Astrocyte (in vitro differentiated cells and primary cell): ENCODE measurements at regions not wholly inside any gene's neighbourhood (a gene's known extent, or its start where the extent isn't known, plus 50 kb on each side); places are given as distances from the start of the nearest gene placed in this dataset.

ENCODE experiments used
- DNase-seq: peaks from one replicate; pipeline ENCODE4 v3.0.0-alpha.2; 2010; ENCODE audit warnings: low read depth
- FAIRE-seq: peaks from 2 replicates; lab custom pipeline; 2011; peaks lifted over from hg19 to GRCh38; lab: Jason Lieb, UNC
- H2AFZ ChIP-seq: 2 replicates; pipeline ENCODE4 v1.6.0; 2012; ENCODE audit warnings: low read depth, low read length, inconsistent platforms
- H3K27ac ChIP-seq: 2 replicates; pipeline ENCODE4 v1.5.1; 2011; ENCODE audit warnings: low read depth, low read length, inconsistent platforms
- H3K27me3 ChIP-seq: 2 replicates; pipeline ENCODE4 v1.6.0; 2011; ENCODE audit warnings: low read length, inconsistent platforms; ENCODE audit not compliant: insufficient read depth
- H3K36me3 ChIP-seq: 2 replicates; pipeline ENCODE4 v1.5.1; 2011; ENCODE audit warnings: low read length, inconsistent platforms; ENCODE audit not compliant: insufficient read depth
- H3K4me1 ChIP-seq: 2 replicates; pipeline ENCODE4 v1.5.1; 2011; ENCODE audit warnings: low read length, inconsistent platforms; ENCODE audit not compliant: insufficient read depth
- H3K4me2 ChIP-seq: 2 replicates; pipeline ENCODE4 v1.6.0; 2012; ENCODE audit warnings: low read length, inconsistent platforms
- H3K4me3 ChIP-seq: 2 replicates; pipeline ENCODE4 v1.5.1; 2011; ENCODE audit warnings: low read depth, mild to moderate bottlenecking, low read length, inconsistent platforms; ENCODE audit not compliant: insufficient read depth
- H3K79me2 ChIP-seq: 2 replicates; pipeline ENCODE4 v1.6.0; 2012; ENCODE audit warnings: mild to moderate bottlenecking, low read length, inconsistent platforms; ENCODE audit not compliant: insufficient read depth
- H3K9ac ChIP-seq: 2 replicates; pipeline ENCODE4 v1.6.0; 2012; ENCODE audit warnings: mild to moderate bottlenecking, low read length, inconsistent platforms
- H3K9me3 ChIP-seq: 2 replicates; pipeline ENCODE4 v1.5.1; 2012; ENCODE audit warnings: low read depth, mild to moderate bottlenecking, low read length, inconsistent platforms; ENCODE audit not compliant: insufficient read depth
- H4K20me1 ChIP-seq: 2 replicates; pipeline ENCODE4 v1.6.0; 2012; ENCODE audit warnings: low read length, inconsistent platforms; ENCODE audit not compliant: insufficient read depth
- H3K27ac Mint-ChIP-seq: one replicate; pipeline ENCODE4 v1.8.0; 2021; ENCODE audit warnings: mild to moderate bottlenecking, mixed read lengths; ENCODE audit not compliant: unreplicated experiment
- H3K27me3 Mint-ChIP-seq: one replicate; pipeline ENCODE4 v1.8.0; 2021; ENCODE audit warnings: low read depth, mixed read lengths; ENCODE audit not compliant: unreplicated experiment
- H3K36me3 Mint-ChIP-seq: one replicate; pipeline ENCODE4 v1.8.0; 2021; ENCODE audit warnings: low read depth, mixed read lengths; ENCODE audit not compliant: unreplicated experiment
- H3K4me1 Mint-ChIP-seq: one replicate; pipeline ENCODE4 v1.8.0; 2021; ENCODE audit warnings: low read depth, mixed read lengths; ENCODE audit not compliant: unreplicated experiment
- H3K4me3 Mint-ChIP-seq: one replicate; pipeline ENCODE4 v1.8.0; 2021; ENCODE audit warnings: mild to moderate bottlenecking, moderate library complexity, mixed read lengths; ENCODE audit not compliant: unreplicated experiment
- H3K9me3 Mint-ChIP-seq: one replicate; pipeline ENCODE4 v1.8.0; 2021; ENCODE audit warnings: mild to moderate bottlenecking, mixed read lengths; ENCODE audit not compliant: unreplicated experiment
- EZH2 ChIP-seq: IDR thresholded peaks from 2 replicates; pipeline ENCODE4 v1.6.1; 2012; ENCODE audit warnings: mild to moderate bottlenecking, low read length, inconsistent platforms; ENCODE audit not compliant: insufficient read depth
- TF ChIP-seq, protein P1 (sequence below): IDR thresholded peaks from 2 replicates; pipeline ENCODE4 v1.5.1; 2011; ENCODE audit warnings: low read depth, mild to moderate bottlenecking, inconsistent platforms, low read length, moderate library complexity; ENCODE audit not compliant: insufficient read depth

DNA sequence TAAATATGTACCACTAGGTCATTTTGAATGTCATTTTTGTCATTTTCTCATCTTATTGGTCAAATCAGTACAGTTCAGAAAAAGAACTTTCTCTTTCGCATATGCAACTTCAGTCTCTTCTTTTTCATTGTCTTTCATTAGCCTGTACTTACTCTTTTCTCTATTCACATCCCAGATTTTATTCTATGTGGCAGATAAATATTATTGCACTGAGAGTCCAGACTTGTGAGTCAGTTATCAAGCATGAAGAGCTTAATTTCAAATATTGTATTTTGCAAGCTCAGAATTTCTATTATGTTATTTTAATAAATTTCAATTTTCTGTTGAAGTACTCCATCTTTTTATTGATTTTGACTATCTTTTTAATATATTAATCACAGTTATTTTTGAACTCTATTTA, 105.2 kb upstream of the PALMD start:
- Mint-ChIP-seq H3K27ac (no peak overlapping the region), H3K4me1 (peaks cover 8% of the 10 kb centered on the region), H3K9me3 (peaks cover 6% of the 10 kb centered on the region), H3K27me3 (no peaks in the 10 kb centered on the region), H3K36me3 (no peaks in the 10 kb centered on the region), H3K4me3 (no peak overlapping the region)
- Histone ChIP-seq H3K4me3 (no peak overlapping the region), H3K27ac (no peak overlapping the region), H3K79me2 (no peaks in the 10 kb centered on the region), H4K20me1 (no peaks in the 10 kb centered on the region), H3K4me2 (no peak overlapping the region), H3K4me1 (no peaks in the 10 kb centered on the region), H3K9me3 (no peaks in the 10 kb centered on the region), H3K36me3 (no peaks in the 10 kb centered on the region), H3K27me3 (no peaks in the 10 kb centered on the region), H3K9ac (no peak overlapping the region), H2AFZ (no peak overlapping the region)
- FAIRE-seq (no peak), DNase-seq (no peak)
- no peak for TF ChIP-seq EZH2

- H3K79me2 ChIP-seq = no peaks in the 10 kb centered on the region
- Mint-ChIP-seq H3K4me3 (no peak overlapping the region), H3K9me3 (no peaks in the 10 kb centered on the region), H3K36me3 (no peaks in the 10 kb centered on the region), H3K4me1 (peaks cover 23% of the 10 kb centered on the region), H3K27me3 (no peaks in the 10 kb centered on the region), H3K27ac (no peak overlapping the region)
- no peak overlapping the region for H3K9ac ChIP-seq
- H2AFZ ChIP-seq = no peak overlapping the region
- no peak overlapping the region for H3K27ac ChIP-seq
- H4K20me1 ChIP-seq = no peaks in the 10 kb centered on the region
- no peaks in the 10 kb centered on the region for H3K36me3 ChIP-seq
- no peak overlapping the region for H3K4me2 ChIP-seq
- DNase-seq = peak; percentile 60
- H3K27me3 ChIP-seq = no peaks in the 10 kb centered on the region
- FAIRE-seq = no peak
- TF ChIP-seq EZH2 = no peak
- TF ChIP-seq, protein P1, sequence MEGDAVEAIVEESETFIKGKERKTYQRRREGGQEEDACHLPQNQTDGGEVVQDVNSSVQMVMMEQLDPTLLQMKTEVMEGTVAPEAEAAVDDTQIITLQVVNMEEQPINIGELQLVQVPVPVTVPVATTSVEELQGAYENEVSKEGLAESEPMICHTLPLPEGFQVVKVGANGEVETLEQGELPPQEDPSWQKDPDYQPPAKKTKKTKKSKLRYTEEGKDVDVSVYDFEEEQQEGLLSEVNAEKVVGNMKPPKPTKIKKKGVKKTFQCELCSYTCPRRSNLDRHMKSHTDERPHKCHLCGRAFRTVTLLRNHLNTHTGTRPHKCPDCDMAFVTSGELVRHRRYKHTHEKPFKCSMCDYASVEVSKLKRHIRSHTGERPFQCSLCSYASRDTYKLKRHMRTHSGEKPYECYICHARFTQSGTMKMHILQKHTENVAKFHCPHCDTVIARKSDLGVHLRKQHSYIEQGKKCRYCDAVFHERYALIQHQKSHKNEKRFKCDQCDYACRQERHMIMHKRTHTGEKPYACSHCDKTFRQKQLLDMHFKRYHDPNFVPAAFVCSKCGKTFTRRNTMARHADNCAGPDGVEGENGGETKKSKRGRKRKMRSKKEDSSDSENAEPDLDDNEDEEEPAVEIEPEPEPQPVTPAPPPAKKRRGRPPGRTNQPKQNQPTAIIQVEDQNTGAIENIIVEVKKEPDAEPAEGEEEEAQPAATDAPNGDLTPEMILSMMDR = no peak
- no peaks in the 10 kb centered on the region for H3K9me3 ChIP-seq
- no peak overlapping the region for H3K4me3 ChIP-seq
- H3K4me1 ChIP-seq = peaks cover 5% of the 10 kb centered on the region
Measured at GRCh38 chr1:99544328-99544727, 101.6 kb upstream of the PALMD start.

DNA sequence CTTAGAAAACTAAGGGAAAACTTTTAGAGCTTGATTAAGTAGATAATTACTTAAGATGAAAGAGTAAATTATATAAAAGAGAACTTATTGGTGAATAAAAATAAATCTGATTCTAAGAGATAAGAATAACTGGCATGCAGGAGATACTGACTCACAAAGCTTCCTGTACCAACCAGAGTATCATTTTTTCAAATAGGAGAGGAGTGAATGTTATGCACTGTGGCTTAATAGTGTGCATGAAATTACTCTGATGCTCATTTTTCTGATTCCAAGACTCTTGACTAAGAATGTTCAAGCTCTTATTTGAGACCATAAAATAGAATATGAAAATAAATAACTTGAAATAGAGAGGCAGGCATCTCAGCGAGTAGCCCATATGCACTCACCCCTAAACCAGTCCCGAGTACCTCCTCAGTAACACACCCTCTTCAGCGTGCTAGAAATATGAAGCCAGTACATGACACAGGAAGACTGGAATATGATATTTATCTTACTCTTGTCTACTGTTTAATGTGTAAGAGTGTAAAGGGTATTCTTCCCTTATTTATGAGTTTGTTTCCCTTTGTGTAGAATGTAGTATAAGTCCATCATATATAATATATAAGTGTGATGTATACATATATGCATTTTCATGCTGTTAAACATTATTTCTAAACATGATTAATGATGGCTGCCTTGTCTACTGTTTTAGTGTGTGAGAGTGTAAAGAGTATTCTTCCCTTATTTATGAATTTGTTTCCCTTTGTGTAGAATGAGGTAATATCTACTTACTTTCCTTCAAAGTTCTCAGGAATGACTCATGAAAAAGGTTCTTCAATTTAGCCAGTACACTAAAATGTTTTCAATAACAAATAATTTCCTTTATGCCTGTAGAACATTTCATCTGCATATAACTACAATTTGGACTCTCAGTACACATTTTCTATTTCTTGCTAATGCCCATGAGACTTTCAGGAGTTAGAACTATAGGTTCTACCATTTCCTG, 99.2 kb upstream of the PALMD start:
- Mint-ChIP-seq H3K36me3 (no peaks in the 10 kb centered on the region), H3K4me1 (peaks cover 24% of the 10 kb centered on the region), H3K27ac (no peak overlapping the region), H3K4me3 (no peak overlapping the region), H3K27me3 (no peaks in the 10 kb centered on the region), H3K9me3 (peaks cover 2% of the 10 kb centered on the region)
- H3K4me3 ChIP-seq = no peak overlapping the region
- no peaks in the 10 kb centered on the region for H3K27me3 ChIP-seq
- H2AFZ ChIP-seq = no peak overlapping the region
- no peak overlapping the region for H3K9ac ChIP-seq
- no peak overlapping the region for H3K4me2 ChIP-seq
- no peaks in the 10 kb centered on the region for H3K9me3 ChIP-seq
- no peaks in the 10 kb centered on the region for H3K79me2 ChIP-seq
- peak; percentile 20 for DNase-seq
- no peak for TF ChIP-seq EZH2
- TF ChIP-seq, protein P1 = no peak
- H4K20me1 ChIP-seq = no peaks in the 10 kb centered on the region
- H3K27ac ChIP-seq = no peak overlapping the region
- H3K4me1 ChIP-seq = peaks cover 5% of the 10 kb centered on the region
- no peak for FAIRE-seq
- H3K36me3 ChIP-seq = no peaks in the 10 kb centered on the region
